Nucleus accumbens (tissue), 56 donors: ENCODE measurements at regions not wholly inside any gene's neighbourhood (a gene's known extent, or its start where the extent isn't known, plus 50 kb on each side); places are given as distances from the start of the nearest gene placed in this dataset.
A peak's percentile ranks its signal among the peaks of the same experiment; 100 is the strongest.

Source experiments
- DNase-seq, 56 donors: peaks; one replicate each; lab custom pipeline; 2025; lab: John Stamatoyannopoulos, UW

DNA sequence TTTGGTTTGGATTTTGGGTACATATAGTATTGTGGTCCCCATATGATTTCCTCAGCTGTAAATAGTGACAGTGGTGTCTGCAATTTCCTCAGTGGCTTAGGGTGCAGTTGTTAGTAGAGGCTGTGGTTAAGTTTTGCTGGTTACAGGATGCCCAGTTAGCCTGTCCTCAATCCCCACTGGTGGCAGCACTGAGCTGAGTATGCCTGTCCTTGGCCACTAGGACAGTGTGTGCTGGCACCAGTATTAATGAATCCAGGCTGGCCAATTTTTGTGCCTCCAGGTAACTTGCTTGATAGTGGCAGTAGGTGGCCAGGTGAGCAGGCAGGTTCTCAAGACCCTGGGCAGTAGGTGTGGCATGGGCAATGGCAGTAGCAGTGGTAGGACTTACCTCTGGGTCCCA, 973.1 kb downstream of the TMEM182 start:
- DNase-seq, result no peak

DNA sequence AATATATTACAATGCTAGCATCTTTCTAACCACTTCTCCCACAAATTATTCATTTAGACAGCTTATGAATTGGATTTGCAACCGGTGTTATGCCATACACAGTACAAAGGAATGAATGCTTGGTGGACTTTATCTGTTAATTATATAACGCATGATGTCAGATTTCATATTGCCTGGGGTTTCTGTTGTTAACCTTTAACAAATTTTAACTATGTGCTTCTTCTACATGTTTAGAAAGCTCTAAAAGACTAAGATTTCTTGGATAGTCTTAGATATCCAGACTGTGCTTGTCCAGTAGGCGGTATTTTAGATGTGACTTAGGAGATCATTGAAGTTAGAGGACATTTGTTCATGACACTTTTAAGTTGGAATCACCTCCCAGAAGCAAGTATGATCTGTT, 976.3 kb downstream of the TMEM182 start:
- DNase-seq, result no peak

- DNase-seq, result no peak
Measured at GRCh38 chr2:103738606-103739005, 976.8 kb downstream of the TMEM182 start.

DNA sequence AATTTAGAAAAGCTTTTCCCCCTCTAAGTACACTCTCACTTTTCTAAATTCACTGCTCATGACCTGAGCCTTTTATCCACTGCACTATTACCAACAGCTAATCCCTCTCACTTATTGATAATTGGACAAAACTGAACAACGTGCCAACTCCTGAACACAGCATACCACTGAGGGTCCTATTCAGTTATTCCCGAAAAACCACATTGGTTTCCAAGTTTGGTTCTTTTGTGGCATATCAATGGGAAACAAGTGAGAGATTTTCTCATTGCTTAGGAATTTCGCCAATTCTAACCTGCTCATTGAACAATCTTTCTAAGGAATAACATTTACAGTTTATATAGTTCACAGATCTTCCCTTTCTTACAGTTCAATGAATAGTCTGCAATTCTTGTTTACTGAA, 977.4 kb downstream of the TMEM182 start:
- DNase-seq, result no peak

DNA sequence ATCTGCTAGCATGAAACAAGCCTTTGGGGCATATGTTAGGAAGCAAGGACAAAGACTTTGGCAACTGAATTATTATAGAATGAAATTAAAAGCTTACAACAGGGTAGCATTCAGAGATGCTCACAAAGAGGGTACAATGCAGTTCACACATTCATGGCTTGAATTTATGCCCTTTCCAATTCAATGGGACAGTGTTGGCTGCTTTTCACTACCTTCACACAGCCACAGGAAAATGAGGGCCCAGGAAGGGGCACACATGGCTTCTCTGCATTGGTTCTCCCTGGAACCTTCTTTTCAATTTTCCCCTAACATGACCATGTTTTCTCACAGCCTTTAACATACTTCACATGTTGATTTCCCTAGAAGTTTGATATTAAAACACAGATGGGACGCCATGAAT, 978.1 kb downstream of the TMEM182 start:
- DNase-seq, result no peak

DNA sequence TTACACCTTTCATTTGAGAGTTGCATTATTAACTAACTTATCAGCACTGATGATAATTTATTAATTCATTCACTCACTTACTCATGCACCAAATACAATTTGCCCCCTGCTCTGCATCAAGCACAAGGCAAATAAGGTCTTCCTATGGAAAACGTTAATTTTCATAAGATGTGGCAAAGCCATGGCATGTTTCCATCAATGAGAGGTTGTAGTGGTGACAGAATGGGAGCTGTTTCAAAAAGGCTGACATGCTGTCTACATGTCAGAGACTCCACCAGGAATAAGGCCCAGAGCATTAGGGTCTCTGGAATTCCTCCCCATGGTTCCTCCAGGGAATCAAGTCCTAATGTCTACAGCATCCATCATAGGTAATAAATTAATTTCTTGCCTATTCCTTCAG, 978.8 kb downstream of the TMEM182 start:
- no peak for DNase-seq

DNA sequence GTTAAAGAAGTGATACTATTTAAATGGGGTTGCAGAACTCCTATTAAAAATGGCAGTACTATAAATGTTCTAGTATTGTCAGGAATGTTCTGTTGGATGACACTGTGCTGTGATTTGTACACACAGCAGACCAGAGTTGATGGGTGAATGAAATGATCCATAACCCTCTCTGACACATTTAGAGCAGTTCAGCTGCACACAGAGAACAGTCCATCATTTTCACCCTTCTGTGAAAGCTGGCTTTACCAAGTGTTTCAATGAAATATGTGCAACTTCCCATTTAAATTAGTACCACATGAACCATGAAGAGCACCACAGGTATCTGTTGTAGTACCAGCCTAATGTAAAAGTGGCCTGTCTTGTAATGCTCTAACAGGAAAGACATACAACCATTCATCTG, 981.4 kb downstream of the TMEM182 start:
- DNase-seq, result no peak

GRCh38 chr2:103754530-103754929, 992.7 kb downstream of the TMEM182 start:
- DNase-seq, result no peak

- no peak for DNase-seq
Measured at GRCh38 chr2:103773884-103774283, 1012.1 kb downstream of the TMEM182 start.

DNA sequence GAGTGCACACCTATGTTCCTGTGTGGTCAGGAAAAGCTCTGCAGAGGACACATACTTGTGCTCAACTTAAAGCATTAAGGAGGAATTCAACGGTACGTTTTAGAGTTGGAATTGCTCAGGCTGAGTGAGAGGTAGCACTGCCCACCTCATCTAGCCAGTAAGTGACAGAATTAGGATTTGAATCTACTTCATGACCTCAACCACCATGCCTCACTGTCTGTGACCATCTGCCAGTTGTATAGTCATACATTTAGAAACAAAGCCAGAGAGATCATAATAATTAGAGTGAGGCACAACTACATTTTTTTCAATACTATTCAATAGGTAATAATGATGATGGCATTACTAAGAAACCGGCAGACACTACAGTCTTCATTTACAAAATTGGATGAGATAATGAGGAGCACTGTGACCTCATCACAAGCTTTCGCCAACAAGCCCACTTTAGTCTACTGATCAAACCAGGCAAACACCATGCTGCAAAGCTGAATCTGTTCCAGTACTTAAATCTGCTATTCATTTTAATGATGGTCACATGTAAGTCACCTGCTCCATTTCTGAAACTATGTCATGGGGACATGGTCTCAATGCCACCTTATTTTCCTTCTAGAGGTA, 1018.4 kb downstream of the TMEM182 start:
- no peak for DNase-seq

- no peak for DNase-seq
Measured at GRCh38 chr2:103781313-103781712, 1019.5 kb downstream of the TMEM182 start.

DNA sequence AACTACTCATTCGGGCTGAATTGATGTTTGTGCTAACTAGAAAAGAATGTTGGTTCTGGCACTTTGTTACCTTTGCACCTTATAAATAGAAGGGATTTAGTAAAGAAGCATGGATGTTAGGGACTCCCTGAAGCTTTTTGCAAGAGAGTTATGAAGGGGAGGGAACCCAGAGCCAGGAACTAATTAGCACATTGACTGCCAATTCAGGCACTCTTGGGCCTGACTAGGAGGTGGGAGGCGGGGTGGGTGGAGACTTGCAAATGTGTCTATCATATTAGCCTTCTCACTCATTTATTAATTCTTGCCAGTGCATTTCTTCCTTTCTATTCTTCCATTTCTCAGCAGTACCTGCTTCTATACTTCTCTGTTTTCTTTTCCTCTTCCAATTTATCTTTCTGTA, 1022.4 kb downstream of the TMEM182 start:
- DNase-seq, result peak in 3 of 56 donors; percentile 4 to 5 (median 5)

GRCh38 chr2:103785432-103785831, 1023.6 kb downstream of the TMEM182 start:
- no peak for DNase-seq

DNA sequence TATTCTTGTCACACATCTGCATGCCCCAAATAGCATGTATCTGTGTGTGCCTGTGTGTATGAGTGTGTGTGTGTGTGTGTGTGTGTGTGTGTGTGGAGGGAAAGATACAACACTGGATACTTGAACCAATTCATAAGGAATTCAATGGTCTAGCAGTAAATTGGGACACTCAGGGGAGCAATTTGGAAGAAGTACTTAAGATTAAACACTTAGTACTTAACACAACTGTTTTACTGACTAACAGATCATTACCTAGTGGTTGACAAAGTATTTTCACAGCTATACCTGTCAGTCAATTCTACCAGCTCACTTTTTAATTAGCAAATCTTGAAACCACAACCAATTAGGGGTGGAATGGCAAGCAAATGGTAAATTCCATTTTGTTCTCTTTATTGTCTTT, 1024.1 kb downstream of the TMEM182 start:
- no peak for DNase-seq

- peak in 6 of 56 donors; percentile 1 to 15 (median 4) for DNase-seq
Measured at GRCh38 chr2:103788389-103788788, 1026.6 kb downstream of the TMEM182 start.

GRCh38 chr2:103788951-103789350, 1027.1 kb downstream of the TMEM182 start:
- no peak for DNase-seq

DNA sequence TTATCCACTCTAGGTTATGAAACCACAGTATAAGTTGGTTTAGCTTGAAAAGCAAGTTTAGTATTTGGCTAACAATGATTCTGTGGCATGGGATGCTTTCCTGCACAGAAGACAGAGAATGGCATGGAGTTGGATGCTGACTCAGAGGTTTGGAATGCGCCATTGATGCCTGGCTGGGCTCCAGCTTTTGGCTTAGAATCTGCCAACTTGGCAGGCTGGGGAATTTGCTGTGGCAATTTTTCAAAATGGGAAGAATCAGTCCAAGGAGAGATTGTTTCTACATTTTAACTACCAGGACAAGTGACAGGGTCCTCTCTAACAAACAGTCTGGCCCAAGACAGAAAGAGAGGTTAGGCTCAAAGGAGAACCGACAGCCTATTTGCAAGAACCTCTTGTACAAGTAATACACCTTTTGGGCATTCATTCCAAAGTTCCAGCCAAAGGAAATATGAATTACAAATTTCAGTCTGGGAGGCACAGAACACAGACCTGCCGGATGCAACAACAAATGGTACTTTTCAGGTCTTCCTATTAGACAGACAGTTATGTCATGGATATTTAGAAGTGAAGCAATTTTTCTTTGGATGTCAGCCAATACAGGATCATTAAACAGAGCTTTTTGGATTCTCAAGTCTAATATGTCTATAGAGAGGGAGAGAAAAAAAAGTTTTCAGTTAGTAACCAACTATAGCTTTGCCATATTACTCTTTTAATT, 1027.7 kb downstream of the TMEM182 start:
- DNase-seq, result peak in 44 of 56 donors; percentile 2 to 76 (median 34)

DNA sequence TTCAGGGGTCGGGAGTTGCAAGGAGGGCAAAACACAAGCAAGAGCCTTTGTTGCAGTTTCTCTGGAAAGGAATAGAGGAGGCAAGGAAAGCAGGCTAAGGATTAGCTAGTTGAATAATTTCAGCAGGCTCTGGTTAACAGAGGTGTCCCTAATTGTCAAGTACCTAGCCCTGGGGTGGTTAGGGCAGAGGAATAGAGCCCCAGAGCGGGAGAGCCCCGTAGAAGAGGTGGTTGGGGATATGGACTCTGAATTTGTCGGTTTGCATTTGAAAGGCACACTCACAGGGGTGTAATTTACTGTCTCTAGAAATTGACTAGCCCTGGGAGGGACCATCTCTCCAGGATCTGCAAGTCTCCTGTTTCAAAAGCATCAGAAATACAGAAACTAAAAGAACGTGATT, 1030.2 kb downstream of the TMEM182 start:
- DNase-seq, result no peak

DNA sequence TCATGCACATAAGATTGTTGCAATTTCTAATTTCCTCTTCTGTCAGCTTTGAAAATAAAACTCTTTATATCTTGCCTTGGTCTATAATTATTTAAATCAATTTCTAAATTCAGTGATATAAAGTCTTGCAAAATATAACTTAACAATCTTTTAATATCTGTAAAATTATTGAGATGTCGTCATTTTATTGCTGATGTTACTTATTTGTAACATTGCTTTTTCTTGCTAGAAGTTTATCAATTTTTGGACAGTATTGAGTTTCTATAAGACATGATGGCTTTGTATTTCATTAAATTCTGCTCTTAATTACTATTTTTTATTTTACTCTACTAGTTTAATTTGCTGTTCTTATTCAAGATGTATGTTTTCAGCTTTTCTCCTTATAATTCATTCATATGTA, 1036.5 kb downstream of the TMEM182 start:
- no peak for DNase-seq

- no peak for DNase-seq
Measured at GRCh38 chr2:103804013-103804412, 1042.2 kb downstream of the TMEM182 start.

DNA sequence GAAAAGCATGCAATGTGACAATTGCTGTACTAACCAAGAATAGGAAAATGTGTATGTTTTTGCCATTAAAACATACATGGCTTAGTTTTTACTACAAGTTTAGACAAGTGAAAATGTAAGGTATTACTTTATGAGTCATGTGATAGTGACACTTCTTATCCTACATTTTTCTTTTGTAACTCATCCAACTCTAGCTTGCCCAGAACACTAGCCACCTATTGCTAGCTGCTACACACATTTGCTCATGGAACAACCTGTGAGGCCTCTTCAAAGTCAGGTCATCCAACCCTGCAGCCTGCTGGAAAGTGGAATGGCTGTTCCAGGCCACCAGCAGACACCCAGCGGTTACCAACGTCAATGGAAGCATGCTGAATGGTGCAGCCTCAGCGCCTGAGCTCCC, 1043.9 kb downstream of the TMEM182 start:
- no peak for DNase-seq

DNA sequence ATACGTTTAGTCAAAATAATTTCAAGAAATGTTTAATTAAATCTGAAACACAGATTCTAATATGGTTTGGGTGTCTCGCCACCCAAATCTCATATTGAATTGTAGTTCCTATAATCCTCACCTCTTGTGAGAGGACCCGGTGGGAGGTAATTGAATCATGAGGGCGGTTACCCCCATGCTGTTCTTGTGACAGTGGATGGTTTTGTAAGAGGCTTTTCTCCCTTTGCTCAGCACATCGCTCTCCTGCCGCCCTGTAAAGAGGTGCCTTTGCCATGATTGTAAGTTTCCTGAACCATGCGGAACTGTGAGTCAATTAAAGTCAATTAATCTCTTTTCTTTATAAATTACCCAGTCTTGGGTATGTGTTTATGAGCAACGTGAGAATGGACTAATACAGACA, 1045.1 kb upstream of the POU3F3 start:
- no peak for DNase-seq

DNA sequence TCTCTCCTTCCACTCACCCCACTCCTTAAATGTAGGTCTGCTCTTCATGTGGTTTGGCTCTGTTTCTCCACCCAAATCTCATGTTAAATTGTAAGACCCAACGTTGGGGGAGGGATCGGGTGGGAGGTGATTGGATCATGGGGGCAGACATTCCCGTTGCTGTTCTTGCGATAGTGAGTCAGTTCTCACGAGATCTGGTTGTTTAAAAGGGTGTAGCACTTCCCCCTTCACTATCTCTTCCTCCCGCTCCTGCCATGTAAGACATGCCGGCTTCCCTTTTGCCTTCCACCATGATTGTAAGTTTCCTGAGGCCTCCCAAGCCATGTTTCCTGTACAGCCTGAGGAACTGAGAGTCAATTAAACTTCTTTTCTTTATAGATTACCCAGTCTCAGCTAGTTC, 1044.5 kb upstream of the POU3F3 start:
- no peak for DNase-seq
